ENCODE measurements at regions not wholly inside any gene's neighbourhood (a gene's known extent, or its start where the extent isn't known, plus 50 kb on each side); places are given as distances from the start of the nearest gene placed in this dataset.

DNA sequence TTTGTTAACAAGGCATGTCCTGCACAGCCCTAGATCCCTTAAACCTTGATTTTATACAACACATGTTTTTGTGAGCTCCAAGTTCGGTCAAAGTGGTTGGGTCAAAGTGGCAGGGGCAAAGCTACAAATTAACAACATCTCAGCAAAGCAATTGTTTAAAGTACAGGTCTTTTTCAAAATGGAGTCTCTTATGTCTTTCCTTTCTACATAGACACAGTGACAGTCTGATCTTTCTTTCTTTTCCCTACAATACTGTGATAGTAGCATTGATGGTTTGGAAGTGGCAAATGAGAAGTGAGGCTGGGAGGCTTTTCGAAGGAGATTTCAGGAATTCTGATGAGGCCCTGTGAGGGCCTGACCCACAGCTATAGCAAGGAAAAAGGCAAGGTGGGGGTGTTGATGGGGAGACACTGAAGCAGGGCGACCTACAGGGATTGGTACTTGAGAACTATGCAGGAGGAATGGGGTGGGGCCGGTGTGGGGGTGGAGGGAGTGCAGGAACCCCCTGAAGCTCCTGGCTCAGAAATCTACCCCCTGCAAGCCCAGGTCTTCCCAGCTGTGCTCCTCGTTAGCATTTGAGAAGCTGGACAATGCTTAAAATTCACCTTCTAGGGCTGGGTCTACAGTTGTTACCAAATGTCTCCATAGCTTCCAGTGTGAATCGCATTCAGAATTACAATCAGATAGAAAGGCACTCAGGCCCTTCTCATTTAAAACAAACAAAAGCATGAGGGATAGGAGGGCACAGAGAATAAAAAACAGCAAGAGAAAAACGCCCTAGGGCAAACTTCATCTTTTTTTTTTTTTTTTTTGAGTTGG lies 102.6 kb upstream of the PPM1J start:
- TF ChIP-seq, protein P1, sequence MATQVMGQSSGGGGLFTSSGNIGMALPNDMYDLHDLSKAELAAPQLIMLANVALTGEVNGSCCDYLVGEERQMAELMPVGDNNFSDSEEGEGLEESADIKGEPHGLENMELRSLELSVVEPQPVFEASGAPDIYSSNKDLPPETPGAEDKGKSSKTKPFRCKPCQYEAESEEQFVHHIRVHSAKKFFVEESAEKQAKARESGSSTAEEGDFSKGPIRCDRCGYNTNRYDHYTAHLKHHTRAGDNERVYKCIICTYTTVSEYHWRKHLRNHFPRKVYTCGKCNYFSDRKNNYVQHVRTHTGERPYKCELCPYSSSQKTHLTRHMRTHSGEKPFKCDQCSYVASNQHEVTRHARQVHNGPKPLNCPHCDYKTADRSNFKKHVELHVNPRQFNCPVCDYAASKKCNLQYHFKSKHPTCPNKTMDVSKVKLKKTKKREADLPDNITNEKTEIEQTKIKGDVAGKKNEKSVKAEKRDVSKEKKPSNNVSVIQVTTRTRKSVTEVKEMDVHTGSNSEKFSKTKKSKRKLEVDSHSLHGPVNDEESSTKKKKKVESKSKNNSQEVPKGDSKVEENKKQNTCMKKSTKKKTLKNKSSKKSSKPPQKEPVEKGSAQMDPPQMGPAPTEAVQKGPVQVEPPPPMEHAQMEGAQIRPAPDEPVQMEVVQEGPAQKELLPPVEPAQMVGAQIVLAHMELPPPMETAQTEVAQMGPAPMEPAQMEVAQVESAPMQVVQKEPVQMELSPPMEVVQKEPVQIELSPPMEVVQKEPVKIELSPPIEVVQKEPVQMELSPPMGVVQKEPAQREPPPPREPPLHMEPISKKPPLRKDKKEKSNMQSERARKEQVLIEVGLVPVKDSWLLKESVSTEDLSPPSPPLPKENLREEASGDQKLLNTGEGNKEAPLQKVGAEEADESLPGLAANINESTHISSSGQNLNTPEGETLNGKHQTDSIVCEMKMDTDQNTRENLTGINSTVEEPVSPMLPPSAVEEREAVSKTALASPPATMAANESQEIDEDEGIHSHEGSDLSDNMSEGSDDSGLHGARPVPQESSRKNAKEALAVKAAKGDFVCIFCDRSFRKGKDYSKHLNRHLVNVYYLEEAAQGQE (IDR thresholded peaks at IDR 0.05; ENCODE audit: insufficient read depth in 1 of 2, low read depth in 2 of 2, low read length in 2 of 2): no peak
- TF ChIP-seq FOXP2 (optimal IDR thresholded peaks at IDR 0.05; ENCODE audit: borderline replicate concordance, extremely low read depth, extremely low read length, insufficient read depth) (no peak), POLR2AphosphoS5 (IDR thresholded peaks at IDR 0.05; ENCODE audit: low read depth, low read length) (no peak), TAF1 (IDR thresholded peaks at IDR 0.05; ENCODE audit: borderline replicate concordance, insufficient read depth, low read length) (no peak), SIN3A (IDR thresholded peaks at IDR 0.05; ENCODE audit: borderline replicate concordance, insufficient read depth, low read length) (no peak)

- TF ChIP-seq FOXP2 (optimal IDR thresholded peaks at IDR 0.05; ENCODE audit: borderline replicate concordance, extremely low read depth, extremely low read length, insufficient read depth) (no peak), SIN3A (IDR thresholded peaks at IDR 0.05; ENCODE audit: borderline replicate concordance, insufficient read depth, low read length) (no peak), TAF1 (IDR thresholded peaks at IDR 0.05; ENCODE audit: borderline replicate concordance, insufficient read depth, low read length) (no peak), POLR2AphosphoS5 (IDR thresholded peaks at IDR 0.05; ENCODE audit: low read depth, low read length) (no peak)
- TF ChIP-seq, protein P1 (IDR thresholded peaks at IDR 0.05; ENCODE audit: insufficient read depth in 1 of 2, low read depth in 2 of 2, low read length in 2 of 2): no peak
These were observed 100.2 kb upstream of the PPM1J start for GRCh38 chr1:112815376-112815775.

GRCh38 chr1:112808861-112809684 lies 93.9 kb upstream of the PPM1J start:
- TF ChIP-seq SIN3A (IDR thresholded peaks at IDR 0.05; ENCODE audit: borderline replicate concordance, insufficient read depth, low read length): no peak
- no peak for TF ChIP-seq FOXP2 (optimal IDR thresholded peaks at IDR 0.05; ENCODE audit: borderline replicate concordance, extremely low read depth, extremely low read length, insufficient read depth)
- TF ChIP-seq, protein P1 (IDR thresholded peaks at IDR 0.05; ENCODE audit: insufficient read depth in 1 of 2, low read depth in 2 of 2, low read length in 2 of 2): no peak
- no peak for TF ChIP-seq POLR2AphosphoS5 (IDR thresholded peaks at IDR 0.05; ENCODE audit: low read depth, low read length)
- TF ChIP-seq TAF1 (IDR thresholded peaks at IDR 0.05; ENCODE audit: borderline replicate concordance, insufficient read depth, low read length): no peak

DNA sequence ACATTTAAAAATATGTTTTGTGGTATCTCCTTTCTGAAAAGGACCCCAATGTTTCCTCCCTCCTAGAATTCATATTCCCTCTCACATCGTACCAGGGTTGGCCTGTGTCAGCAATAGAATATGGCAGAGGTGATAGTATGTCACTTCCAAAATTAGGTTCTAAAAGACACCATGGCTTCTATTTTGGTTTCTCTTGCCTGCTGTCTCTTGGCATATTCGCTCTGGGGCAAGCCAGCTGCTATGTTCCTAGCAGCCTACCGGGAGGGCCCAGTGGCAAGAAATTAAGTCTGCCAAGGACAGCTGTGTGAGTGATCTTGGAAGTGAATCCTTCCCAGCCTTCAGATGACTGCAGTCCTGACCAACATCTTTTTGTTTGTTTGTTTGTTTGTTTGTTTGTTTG lies 92.9 kb upstream of the PPM1J start:
- TF ChIP-seq POLR2AphosphoS5 (IDR thresholded peaks at IDR 0.05; ENCODE audit: low read depth, low read length) (no peak), SIN3A (IDR thresholded peaks at IDR 0.05; ENCODE audit: borderline replicate concordance, insufficient read depth, low read length) (no peak), FOXP2 (optimal IDR thresholded peaks at IDR 0.05; ENCODE audit: borderline replicate concordance, extremely low read depth, extremely low read length, insufficient read depth) (no peak), TAF1 (IDR thresholded peaks at IDR 0.05; ENCODE audit: borderline replicate concordance, insufficient read depth, low read length) (no peak)
- TF ChIP-seq, protein P1 (IDR thresholded peaks at IDR 0.05; ENCODE audit: insufficient read depth in 1 of 2, low read depth in 2 of 2, low read length in 2 of 2): no peak
